Hepatocyte (in vitro differentiated cells): ENCODE measurements at regions not wholly inside any gene's neighbourhood (a gene's known extent, or its start where the extent isn't known, plus 50 kb on each side); places are given as distances from the start of the nearest gene placed in this dataset.

ENCODE experiments used
- DNase-seq: peaks from one replicate; pipeline ENCODE4 v3.0.0-alpha.2; 2016; ENCODE audit warnings: low spot score
- H2AFZ ChIP-seq: fragments of 200-600 bp; sonication (generic); 2 replicates; pipeline ENCODE4 v1.6.0; 2016; ENCODE audit warnings: antibody characterized with exemption, mild to moderate bottlenecking
- H3K27ac ChIP-seq: fragments of 200-600 bp; sonication (generic); 2 replicates; pipeline ENCODE4 v1.5.1; 2016; ENCODE audit warnings: mild to moderate bottlenecking
- H3K27me3 ChIP-seq: fragments of 200-600 bp; sonication (generic); 2 replicates; pipeline ENCODE4 v1.6.1; 2016
- H3K36me3 ChIP-seq: fragments of 200-600 bp; sonication (generic); replicated peaks from 2 replicates; pipeline ENCODE4 v1.5.1; 2016; ENCODE audit warnings: low read depth; ENCODE audit not compliant: insufficient read depth
- H3K4me1 ChIP-seq: fragments of 200-600 bp; sonication (generic); 2 replicates; pipeline ENCODE4 v1.5.1; 2016; ENCODE audit warnings: mild to moderate bottlenecking, moderate library complexity; ENCODE audit not compliant: insufficient read depth
- H3K4me2 ChIP-seq: fragments of 200-600 bp; sonication (generic); 2 replicates; pipeline ENCODE4 v1.6.0; 2016
- H3K4me3 ChIP-seq: fragments of 200-600 bp; sonication (generic); 2 replicates; pipeline ENCODE4 v1.5.1; 2016; ENCODE audit warnings: mild to moderate bottlenecking
- H3K79me2 ChIP-seq: fragments of 200-600 bp; sonication (generic); 2 replicates; pipeline ENCODE4 v1.6.0; 2017; ENCODE audit warnings: mild to moderate bottlenecking
- H3K9me2 ChIP-seq: fragments of 200-600 bp; sonication (generic); replicated peaks from 2 replicates; pipeline ENCODE4 v1.6.0; 2017; ENCODE audit warnings: mild to moderate bottlenecking; ENCODE audit not compliant: insufficient read depth
- H3K9me3 ChIP-seq: fragments of 200-600 bp; sonication (generic); 2 replicates; pipeline ENCODE4 v1.5.1; 2016; ENCODE audit warnings: low read depth, mild to moderate bottlenecking
- H4K20me1 ChIP-seq: fragments of 200-600 bp; sonication (generic); 2 replicates; pipeline ENCODE4 v1.6.0; 2016; ENCODE audit warnings: mild to moderate bottlenecking; ENCODE audit not compliant: insufficient read depth, poor library complexity, severe bottlenecking
- CTCF ChIP-seq: fragments of 200-600 bp; sonication (generic); IDR thresholded peaks from 2 replicates; pipeline ENCODE4 v1.5.1; 2016; ENCODE audit warnings: antibody characterized with exemption, mild to moderate bottlenecking; ENCODE audit not compliant: poor library complexity
- EZH2 ChIP-seq: fragments of 200-600 bp; sonication (generic); IDR thresholded peaks from 2 replicates; pipeline ENCODE4 v1.6.1; 2016; ENCODE audit warnings: antibody characterized with exemption, mild to moderate bottlenecking, borderline replicate concordance
- EZH2phosphoT487 ChIP-seq: fragments of 200-600 bp; sonication (generic); IDR thresholded peaks from one replicate; pipeline ENCODE4 v1.6.1; 2018; ENCODE audit warnings: antibody characterized with exemption, mild to moderate bottlenecking, low read depth, moderate library complexity; ENCODE audit not compliant: unreplicated experiment, severe bottlenecking
- WGBS: methylation state at CpG from one replicate; pipeline ENCODE4 v1.1.6; 2016; ENCODE audit warnings: low lambda C conversion rate; ENCODE audit errors: missing lambda C conversion rate; 5-methylcytosine and 5-hydroxymethylcytosine counted together

DNA sequence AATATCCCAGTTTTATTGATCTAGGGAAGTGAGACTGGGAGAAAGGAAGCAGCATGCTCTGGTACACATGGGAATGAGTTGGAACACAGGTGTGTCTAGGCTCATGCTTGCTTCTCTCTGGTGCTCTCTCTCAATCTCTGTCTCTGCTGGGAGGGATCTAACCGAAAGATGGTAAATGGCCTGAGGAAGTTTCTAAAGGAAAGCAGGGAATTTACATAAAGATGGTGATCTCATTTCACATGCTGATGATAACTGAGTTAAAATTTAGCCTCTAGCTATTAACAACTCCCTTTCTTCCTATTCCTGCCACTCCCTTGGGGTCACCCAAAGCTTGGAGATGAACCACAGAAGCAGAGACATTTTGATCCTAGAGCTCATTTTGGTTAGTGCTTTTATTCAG, 436.2 kb downstream of the SH3GL2 start:
- no peak overlapping the region for H3K27ac ChIP-seq
- no peaks in the 10 kb centered on the region for H3K79me2 ChIP-seq
- TF ChIP-seq EZH2 (no peak), CTCF (no peak), EZH2phosphoT487 (no peak)
- 77% methylated on average over 1 of the region's 1 CpG for WGBS
- no peaks in the 10 kb centered on the region for H3K9me3 ChIP-seq
- no peak for DNase-seq
- H3K4me3 ChIP-seq = no peak overlapping the region
- H3K27me3 ChIP-seq = no peaks in the 10 kb centered on the region
- H2AFZ ChIP-seq = no peak overlapping the region
- H3K4me1 ChIP-seq = no peaks in the 10 kb centered on the region
- H3K9me2 ChIP-seq = no peaks in the 10 kb centered on the region
- H3K4me2 ChIP-seq = no peak overlapping the region
- H3K36me3 ChIP-seq = no peaks in the 10 kb centered on the region
- H4K20me1 ChIP-seq = no peaks in the 10 kb centered on the region

DNA sequence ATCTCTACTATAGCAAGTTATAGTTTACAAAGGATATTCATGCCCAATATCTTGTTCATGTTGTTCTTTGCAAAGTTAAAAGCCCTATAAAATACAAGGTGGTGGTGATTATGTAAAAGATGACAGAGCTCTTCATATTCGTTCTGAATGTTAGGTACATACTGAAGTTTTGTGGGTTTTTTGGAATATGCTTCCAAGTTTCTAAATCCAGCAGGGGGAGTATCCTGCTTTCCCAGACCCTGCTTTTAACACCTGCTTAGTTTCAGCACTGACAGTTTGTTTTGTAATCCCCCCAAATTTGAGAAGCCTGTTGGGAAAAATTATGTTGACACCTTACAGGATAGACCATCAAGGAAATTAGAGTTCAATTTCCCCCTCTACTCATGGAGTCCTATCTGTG, 438.3 kb downstream of the SH3GL2 start:
- 73% methylated on average over 1 of the region's 1 CpG for WGBS
- Histone ChIP-seq H4K20me1 (no peaks in the 10 kb centered on the region), H3K4me1 (no peaks in the 10 kb centered on the region), H3K36me3 (no peaks in the 10 kb centered on the region), H3K27ac (no peak overlapping the region), H3K9me2 (no peaks in the 10 kb centered on the region), H3K4me3 (no peak overlapping the region), H2AFZ (no peak overlapping the region), H3K27me3 (no peaks in the 10 kb centered on the region), H3K9me3 (no peaks in the 10 kb centered on the region), H3K4me2 (no peak overlapping the region), H3K79me2 (no peaks in the 10 kb centered on the region)
- DNase-seq = no peak
- TF ChIP-seq CTCF = no peak
- no peak for TF ChIP-seq EZH2phosphoT487
- TF ChIP-seq EZH2 = no peak

GRCh38 chr9:18018221-18018620, 439.4 kb downstream of the SH3GL2 start:
- no peak for TF ChIP-seq EZH2phosphoT487
- TF ChIP-seq EZH2 = no peak
- no peak for TF ChIP-seq CTCF

GRCh38 chr9:18018661-18019060, 439.8 kb downstream of the SH3GL2 start:
- H3K9me3 ChIP-seq = no peaks in the 10 kb centered on the region
- TF ChIP-seq EZH2 = no peak
- no peak for TF ChIP-seq EZH2phosphoT487
- TF ChIP-seq CTCF = no peak
- no peaks in the 10 kb centered on the region for H3K79me2 ChIP-seq
- H3K4me1 ChIP-seq = no peaks in the 10 kb centered on the region
- no peak overlapping the region for H3K4me3 ChIP-seq
- H4K20me1 ChIP-seq = no peaks in the 10 kb centered on the region
- H3K36me3 ChIP-seq = no peaks in the 10 kb centered on the region
- H3K4me2 ChIP-seq = no peak overlapping the region
- no peak for DNase-seq
- H3K9me2 ChIP-seq = no peaks in the 10 kb centered on the region
- no peak overlapping the region for H2AFZ ChIP-seq
- 75% methylated on average over 2 of the region's 2 CpGs for WGBS
- no peaks in the 10 kb centered on the region for H3K27me3 ChIP-seq
- H3K27ac ChIP-seq = no peak overlapping the region

More at GRCh38 chr9:18018221-18018620, 439.4 kb downstream of the SH3GL2 start:
- no peaks in the 10 kb centered on the region for H3K36me3 ChIP-seq
- H3K27ac ChIP-seq = no peak overlapping the region
- no peaks in the 10 kb centered on the region for H3K9me2 ChIP-seq
- H2AFZ ChIP-seq = no peak overlapping the region
- H4K20me1 ChIP-seq = no peaks in the 10 kb centered on the region
- no peaks in the 10 kb centered on the region for H3K4me1 ChIP-seq
- 82% methylated on average over 2 of the region's 2 CpGs for WGBS
- H3K79me2 ChIP-seq = no peaks in the 10 kb centered on the region
- H3K4me3 ChIP-seq = no peak overlapping the region
- no peaks in the 10 kb centered on the region for H3K9me3 ChIP-seq
- H3K4me2 ChIP-seq = no peak overlapping the region
- DNase-seq = no peak
- H3K27me3 ChIP-seq = no peaks in the 10 kb centered on the region
